Breast epithelium (tissue), 3 donors: ENCODE measurements at regions not wholly inside any gene's neighbourhood (a gene's known extent, or its start where the extent isn't known, plus 50 kb on each side); places are given as distances from the start of the nearest gene placed in this dataset.

ENCODE experiments used
- POLR2A ChIP-seq: fragments of 450-650 bp; IDR thresholded peaks from one replicate; pipeline ENCODE4 v1.6.1; 2016; ENCODE audit warnings: antibody characterized with exemption, mild to moderate bottlenecking, moderate library complexity
- POLR2AphosphoS5 ChIP-seq, 3 donors: sonication (generic); formaldehyde crosslinking; IDR thresholded peaks; one replicate each; pipeline ENCODE4 v1.6.1; 2017; ENCODE audit warnings: antibody characterized with exemption in 3 of 3

GRCh38 chr9:106296426-106296825 lies 566.5 kb upstream of the ZNF462 start:
- TF ChIP-seq POLR2A: no peak
- no peak for TF ChIP-seq POLR2AphosphoS5 (IDR thresholded peaks at IDR 0.05)
